H9 (cell line): ENCODE measurements at regions not wholly inside any gene's neighbourhood (a gene's known extent, or its start where the extent isn't known, plus 50 kb on each side); places are given as distances from the start of the nearest gene placed in this dataset.

Experiments used
- DNase-seq: peaks from one replicate; pipeline ENCODE4 v3.0.0-alpha.2; 2017
- H2AFZ ChIP-seq: one replicate; pipeline ENCODE4 v1.6.1; 2013; ENCODE audit warnings: mild to moderate bottlenecking, low read length, control low read depth, moderate library complexity
- H2AK5ac ChIP-seq: 2 replicates; pipeline ENCODE4 v1.6.1; 2013; ENCODE audit warnings: low read length, control low read depth, mixed read lengths; ENCODE audit not compliant: insufficient read length
- H2BK120ac ChIP-seq: one replicate; pipeline ENCODE4 v1.6.1; 2013; ENCODE audit warnings: low read depth, mild to moderate bottlenecking, low read length, control low read depth, inconsistent platforms; ENCODE audit not compliant: poor library complexity, severe bottlenecking
- H2BK12ac ChIP-seq: 2 replicates; pipeline ENCODE4 v1.6.1; 2013; ENCODE audit warnings: low read length, control low read depth, mixed read lengths, low read depth; ENCODE audit not compliant: insufficient read length
- H2BK15ac ChIP-seq: 2 replicates; pipeline ENCODE4 v1.6.1; 2013; ENCODE audit warnings: low read depth, low read length, control low read depth
- H2BK20ac ChIP-seq: one replicate; pipeline ENCODE4 v1.6.1; 2013; ENCODE audit warnings: low read depth, mild to moderate bottlenecking, low read length, control low read depth, inconsistent platforms; ENCODE audit not compliant: poor library complexity, severe bottlenecking
- H2BK5ac ChIP-seq: 2 replicates; pipeline ENCODE4 v1.6.1; 2013; ENCODE audit warnings: low read length, control low read depth, mixed read lengths; ENCODE audit not compliant: insufficient read length
- H3K14ac ChIP-seq: 2 replicates; pipeline ENCODE4 v1.6.1; 2013; ENCODE audit warnings: low read length, control low read depth; ENCODE audit not compliant: insufficient read depth
- H3K18ac ChIP-seq: 2 replicates; pipeline ENCODE4 v1.6.1; 2013; ENCODE audit warnings: low read depth, mild to moderate bottlenecking, mixed read lengths, low read length, control low read depth; ENCODE audit not compliant: insufficient read length
- H3K23ac ChIP-seq: 2 replicates; pipeline ENCODE4 v1.6.1; 2013; ENCODE audit warnings: low read length, control low read depth, mixed read lengths, low read depth; ENCODE audit not compliant: insufficient read length
- H3K23me2 ChIP-seq: 2 replicates; pipeline ENCODE4 v1.6.1; 2013; ENCODE audit warnings: low read depth, mild to moderate bottlenecking, mixed read lengths, low read length, control low read depth; ENCODE audit not compliant: insufficient read length, poor library complexity, severe bottlenecking
- H3K27ac ChIP-seq: 2 replicates; pipeline ENCODE4 v1.5.1; 2013; ENCODE audit warnings: low read length, control low read depth, mixed read lengths, low read depth; ENCODE audit not compliant: insufficient read length
- H3K27me3 ChIP-seq: 2 replicates; pipeline ENCODE4 v1.6.1; 2013; ENCODE audit warnings: low read length, control low read depth, inconsistent platforms; ENCODE audit not compliant: insufficient read depth
- H3K4ac ChIP-seq: 2 replicates; pipeline ENCODE4 v1.6.1; 2013; ENCODE audit warnings: low read depth, mild to moderate bottlenecking, control low read depth, inconsistent platforms, low read length, moderate library complexity
- H3K4me1 ChIP-seq: 2 replicates; pipeline ENCODE4 v1.6.1; 2013; ENCODE audit warnings: low read length, control low read depth, inconsistent platforms; ENCODE audit not compliant: insufficient read depth
- H3K4me2 ChIP-seq: 2 replicates; pipeline ENCODE4 v1.6.1; 2013; ENCODE audit warnings: low read length, control low read depth, mixed read lengths; ENCODE audit not compliant: insufficient read length, insufficient read depth
- H3K56ac ChIP-seq: 2 replicates; pipeline ENCODE4 v1.6.1; 2013; ENCODE audit warnings: low read depth, mild to moderate bottlenecking, mixed read lengths, low read length, control low read depth; ENCODE audit not compliant: insufficient read length
- H3K79me1 ChIP-seq: 2 replicates; pipeline ENCODE4 v1.6.1; 2013; ENCODE audit warnings: low read depth, mild to moderate bottlenecking, moderate library complexity, low read length, control low read depth, inconsistent platforms; ENCODE audit not compliant: insufficient read depth, poor library complexity, severe bottlenecking
- H3K79me2 ChIP-seq: 2 replicates; pipeline ENCODE4 v1.6.1; 2013; ENCODE audit warnings: low read length, control low read depth, inconsistent platforms; ENCODE audit not compliant: insufficient read depth
- H3K9ac ChIP-seq: 2 replicates; pipeline ENCODE4 v1.6.1; 2013; ENCODE audit warnings: low read length, control low read depth, mixed read lengths; ENCODE audit not compliant: insufficient read length; ENCODE audit errors: extremely low read depth
- H3K9me3 ChIP-seq: one replicate; pipeline ENCODE4 v1.6.1; 2013; ENCODE audit warnings: low read depth, low read length, inconsistent platforms; ENCODE audit not compliant: control insufficient read depth
- H3T11ph ChIP-seq: one replicate; pipeline ENCODE4 v1.6.1; 2013; ENCODE audit warnings: mild to moderate bottlenecking, low read length, control low read depth, inconsistent platforms
- H4K20me1 ChIP-seq: one replicate; pipeline ENCODE4 v1.6.1; 2013; ENCODE audit not compliant: control insufficient read depth, insufficient read length, insufficient read depth
- H4K5ac ChIP-seq: 2 replicates; pipeline ENCODE4 v1.6.1; 2013; ENCODE audit warnings: low read depth, mild to moderate bottlenecking, mixed read lengths, low read length, control low read depth; ENCODE audit not compliant: insufficient read length
- H4K8ac ChIP-seq: replicated peaks from 2 replicates; pipeline ENCODE4 v1.6.1; 2013; ENCODE audit warnings: low read length, control low read depth, mixed read lengths, low read depth; ENCODE audit not compliant: insufficient read length
- H4K91ac ChIP-seq: 2 replicates; pipeline ENCODE4 v1.6.1; 2013; ENCODE audit warnings: low read depth, mild to moderate bottlenecking, moderate library complexity, mixed read lengths, low read length, control low read depth; ENCODE audit not compliant: insufficient read length
- H3K27ac Mint-ChIP-seq, 3 experiments: 2 replicates in 2 of 3; 3 replicates in 1 of 3; pipeline ENCODE4 v1.8.0; 2020 to 2021; ENCODE audit warnings: mixed read lengths in 3 of 3, mild to moderate bottlenecking in 1 of 3, moderate library complexity in 1 of 3
- H3K27me3 Mint-ChIP-seq: 2 replicates; pipeline ENCODE4 v1.8.0; 2021; ENCODE audit warnings: low read depth, mild to moderate bottlenecking, moderate library complexity, mixed read lengths
- H3K36me3 Mint-ChIP-seq, 3 experiments: 2 replicates in 2 of 3; 3 replicates in 1 of 3; pipeline ENCODE4 v1.8.0; 2020 to 2021; ENCODE audit warnings: low read depth in 3 of 3, mixed read lengths in 3 of 3; ENCODE audit not compliant: insufficient read depth in 1 of 3
- H3K4me1 Mint-ChIP-seq, 2 experiments: 2 replicates each; pipeline ENCODE4 v1.8.0; 2020; ENCODE audit warnings: mixed read lengths in 2 of 2
- H3K4me3 Mint-ChIP-seq, 2 experiments: 2 replicates in 1 of 2; 3 replicates in 1 of 2; pipeline ENCODE4 v1.8.0; 2020 to 2021; ENCODE audit warnings: mild to moderate bottlenecking in 2 of 2, mixed read lengths in 2 of 2, moderate library complexity in 1 of 2
- H3K9me3 Mint-ChIP-seq, 2 experiments: 2 replicates in 1 of 2; 3 replicates in 1 of 2; pipeline ENCODE4 v1.8.0; 2020; ENCODE audit warnings: mild to moderate bottlenecking in 2 of 2, mixed read lengths in 2 of 2, moderate library complexity in 1 of 2
- CTCF ChIP-seq: fragments of 200-600 bp; sonication (generic); conservative IDR thresholded peaks from 3 replicates; pipeline ENCODE4 v1.8.0; 2021; ENCODE audit warnings: antibody characterized with exemption, mild to moderate bottlenecking
- WGBS: extraction: QIAGEN DNeasy Blood & Tissue Kit; methylation state at CpG from one replicate; pipeline ENCODE4 v1.1.7; 2013; ENCODE audit warnings: missing lambda C conversion rate, low lambda C conversion rate, mixed read lengths; ENCODE audit not compliant: insufficient read length; ENCODE audit errors: extremely low coverage; 5-methylcytosine and 5-hydroxymethylcytosine counted together

- H3K4me3 Mint-ChIP-seq: no peak overlapping the region
- H3K27ac ChIP-seq: no peak overlapping the region
- H3K79me1 ChIP-seq: no peaks in the 10 kb centered on the region
- no peak overlapping the region for H2AK5ac ChIP-seq
- DNase-seq: no peak
- no peak overlapping the region for H3K4me2 ChIP-seq
- peaks cover 0 to 7% (median 0%) of the 10 kb centered on the region in 3 experiments; a peak in 1 of 7 replicates for H3K36me3 Mint-ChIP-seq
- H3K9me3 ChIP-seq: peaks cover 7% of the 10 kb centered on the region
- no peak overlapping the region for H2BK12ac ChIP-seq
- no peak overlapping the region for H3K18ac ChIP-seq
- H2BK20ac ChIP-seq: no peak overlapping the region
- no peak for TF ChIP-seq CTCF
- no peak overlapping the region for H2BK15ac ChIP-seq
- H3T11ph ChIP-seq: no peak overlapping the region
- H3K23me2 ChIP-seq: no peaks in the 10 kb centered on the region
- H3K27me3 Mint-ChIP-seq: no peaks in the 10 kb centered on the region; the same call in 1 of the 2 replicates
- no peak overlapping the region for H4K5ac ChIP-seq
- H4K8ac ChIP-seq: no peak overlapping the region
- H4K91ac ChIP-seq: no peak overlapping the region
- H2AFZ ChIP-seq: no peak overlapping the region
- no peak overlapping the region for H3K9ac ChIP-seq
- H4K20me1 ChIP-seq: no peaks in the 10 kb centered on the region
- no CpG with 5 or more reads among the region's 20 CpGs for WGBS
- H3K56ac ChIP-seq: no peak overlapping the region
- no peak overlapping the region for H3K4ac ChIP-seq
- H3K9me3 Mint-ChIP-seq: peaks cover 5 to 72% of the 10 kb centered on the region in 2 experiments
- H3K4me1 ChIP-seq: no peaks in the 10 kb centered on the region
- no peaks in the 10 kb centered on the region for H3K4me1 Mint-ChIP-seq
- H3K23ac ChIP-seq: no peak overlapping the region
- no peaks in the 10 kb centered on the region for H3K27me3 ChIP-seq
- H2BK5ac ChIP-seq: no peak overlapping the region
- H3K27ac Mint-ChIP-seq: no peak overlapping the region
- no peak overlapping the region for H3K14ac ChIP-seq
- no peaks in the 10 kb centered on the region for H3K79me2 ChIP-seq
- H2BK120ac ChIP-seq: no peak overlapping the region
These were observed 305.6 kb upstream of the ANKRD30A start for GRCh38 chr10:36819781-36820180.
